HCEC 1CT (cell line): ENCODE measurements at regions not wholly inside any gene's neighbourhood (a gene's known extent, or its start where the extent isn't known, plus 50 kb on each side); places are given as distances from the start of the nearest gene placed in this dataset.
A peak's percentile ranks its signal among the peaks of the same experiment; 100 is the strongest.

ENCODE experiments used
- DNase-seq: peaks from one replicate; pipeline ENCODE4 v3.0.0-alpha.2; 2017

DNA sequence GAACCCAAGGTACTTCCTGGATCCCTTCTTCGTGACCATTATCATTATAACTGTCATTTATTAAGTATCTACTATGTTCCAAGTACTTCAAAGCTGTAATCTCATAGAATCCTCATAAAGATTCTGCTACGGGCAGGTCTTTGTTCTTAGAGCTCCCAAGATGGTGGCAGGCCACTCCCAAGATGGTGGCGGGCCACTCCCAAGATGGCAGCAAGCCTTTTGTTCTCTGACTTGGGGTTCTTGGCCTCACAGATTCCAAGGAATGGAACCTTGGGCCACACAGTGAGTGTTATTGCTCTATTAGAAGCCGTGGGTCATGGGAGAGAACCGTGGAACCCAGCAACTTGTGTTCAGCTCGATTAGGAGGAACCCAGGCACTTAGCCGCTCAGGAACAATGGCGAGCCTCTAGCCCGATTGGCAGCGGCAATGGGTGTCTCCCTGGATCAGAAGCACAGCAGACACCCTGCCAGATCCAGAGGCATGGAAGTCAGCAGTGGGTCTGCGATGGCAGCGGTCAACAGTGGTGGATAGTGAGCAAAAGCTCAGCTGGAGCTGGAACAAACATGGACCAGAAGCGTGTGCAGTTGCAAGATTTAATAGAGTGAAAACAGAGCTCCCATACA lies 193.7 kb upstream of the BTG1 start:
- no peak for DNase-seq

DNA sequence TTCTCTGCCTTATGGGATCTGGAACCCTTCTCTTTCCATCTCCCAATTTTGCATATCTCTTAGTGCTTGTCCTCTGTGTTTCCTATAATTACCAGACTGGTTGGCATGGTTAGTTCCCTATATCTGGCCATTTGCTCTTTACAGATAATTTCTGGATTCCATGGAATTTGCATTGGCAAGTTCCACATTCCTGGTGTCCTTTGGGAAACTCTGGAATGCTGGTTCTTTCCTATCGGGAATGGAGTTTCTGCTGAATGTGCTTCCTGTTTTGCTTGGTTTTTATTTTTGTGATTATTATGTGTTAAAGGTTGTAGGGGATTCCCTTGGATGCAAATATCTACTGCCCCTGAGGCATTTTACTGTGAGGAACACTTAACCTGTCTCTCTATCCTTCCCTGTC lies 193.0 kb upstream of the BTG1 start:
- no peak for DNase-seq

DNA sequence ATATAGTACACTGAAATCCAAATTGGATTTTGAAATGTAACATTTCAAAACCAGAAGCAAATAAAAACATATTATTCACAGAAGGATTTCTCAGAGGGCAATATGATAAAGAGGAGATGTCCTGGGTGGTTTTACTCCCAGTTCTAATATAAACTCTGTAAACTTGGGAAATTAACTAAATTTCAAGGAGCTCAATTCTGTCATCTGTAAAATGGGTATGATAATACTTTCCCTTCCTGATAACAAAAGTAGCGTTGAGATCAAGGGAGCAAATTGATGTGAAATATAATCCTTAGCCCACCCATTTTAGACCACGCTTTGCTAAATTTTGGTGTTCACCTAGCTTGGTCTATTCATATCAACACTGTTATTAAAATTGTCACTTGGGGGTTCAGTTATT lies 192.5 kb upstream of the BTG1 start:
- no peak for DNase-seq

DNA sequence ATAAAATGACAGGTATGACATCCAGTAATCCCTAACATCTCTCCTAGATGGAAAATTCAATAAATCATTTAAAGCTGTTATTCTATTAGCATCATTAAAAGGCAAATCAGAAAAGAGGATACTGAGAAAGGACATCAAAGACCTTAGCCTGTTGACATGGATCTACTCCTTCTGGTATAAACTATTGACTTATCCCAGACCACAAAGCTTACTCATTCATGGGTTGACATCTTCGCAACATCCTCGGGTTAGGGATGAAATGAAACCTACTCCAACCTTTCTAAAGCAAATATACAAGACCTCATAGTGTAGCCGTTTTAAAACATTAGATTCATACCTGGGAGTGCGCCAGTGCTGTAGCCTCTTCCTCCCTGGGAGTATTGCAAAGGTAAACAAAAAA lies 191.5 kb upstream of the BTG1 start:
- no peak for DNase-seq

DNA sequence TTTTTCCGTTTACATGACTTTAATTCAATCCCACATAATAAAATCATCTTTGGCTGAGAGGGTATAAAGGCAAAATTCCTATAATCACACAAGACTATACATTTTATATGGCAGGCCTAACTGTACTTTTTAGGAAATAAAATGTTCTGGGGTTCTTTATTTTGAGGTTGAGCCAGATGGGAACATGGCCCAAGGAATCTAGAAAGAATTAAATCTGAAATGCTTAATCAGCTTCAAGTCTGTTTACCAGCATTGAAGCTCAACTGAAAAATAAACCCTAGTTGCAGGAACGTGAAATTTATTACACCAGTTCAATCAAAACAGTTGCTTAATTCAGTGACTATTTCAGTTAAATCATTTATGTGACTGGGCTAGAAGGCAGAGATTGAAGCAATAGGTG lies 191.0 kb upstream of the BTG1 start:
- DNase-seq = no peak

DNA sequence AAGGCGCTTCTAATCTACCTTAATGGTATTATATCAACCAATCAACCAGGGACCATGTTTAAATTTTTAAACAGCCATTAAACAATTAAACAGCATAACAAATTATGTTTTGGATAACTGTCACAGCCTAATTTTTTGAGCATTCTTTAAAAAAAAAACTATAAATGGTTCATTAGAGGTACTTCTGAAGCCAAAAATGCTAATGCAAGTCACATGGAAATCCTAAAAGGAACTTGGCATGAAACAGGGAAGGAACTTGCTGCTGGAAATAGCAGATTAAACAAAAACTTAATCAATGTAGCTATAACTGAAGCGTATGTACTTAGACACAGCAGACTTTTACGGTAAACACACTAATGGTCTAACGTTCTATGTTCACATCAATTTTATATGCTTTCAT lies 190.2 kb upstream of the BTG1 start:
- no peak for DNase-seq

DNA sequence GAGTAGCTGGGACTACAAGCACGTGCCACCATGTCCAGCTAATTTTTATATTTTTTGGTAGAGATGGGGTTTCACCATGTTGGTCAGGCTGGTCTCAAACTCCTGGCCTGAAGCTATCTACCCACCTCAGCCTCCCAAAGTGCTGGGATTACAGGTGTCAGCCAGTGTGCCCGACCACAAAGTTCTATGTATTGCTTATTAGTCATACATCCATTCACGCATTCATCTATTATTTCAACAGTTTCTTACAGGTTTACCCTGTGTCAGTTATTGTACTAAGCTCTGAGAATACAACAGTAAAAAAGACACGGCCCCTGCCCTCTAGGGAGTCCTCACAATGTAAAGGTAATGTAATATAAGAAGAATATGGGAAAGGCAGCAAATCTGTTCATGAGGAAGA lies 188.9 kb upstream of the BTG1 start:
- DNase-seq = no peak

DNA sequence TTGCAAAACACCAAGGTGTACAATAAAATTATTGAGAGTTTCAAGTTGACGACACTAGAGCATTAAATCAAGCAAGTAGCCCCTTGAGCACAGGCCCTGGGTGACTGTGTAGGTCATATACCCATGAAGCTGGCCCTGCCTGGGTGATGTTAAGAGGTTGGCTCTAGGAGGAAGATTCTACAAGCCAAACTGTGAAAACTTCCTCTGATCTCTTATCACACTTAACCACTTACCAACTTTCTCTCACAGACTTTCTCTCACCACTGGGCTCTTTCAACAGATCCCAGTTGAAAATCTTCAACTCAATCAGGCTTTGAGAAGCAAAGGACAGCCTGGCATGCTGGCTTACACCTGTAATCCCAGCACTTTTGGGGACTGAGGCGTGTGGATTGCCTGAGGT lies 186.9 kb upstream of the BTG1 start:
- DNase-seq = no peak

DNA sequence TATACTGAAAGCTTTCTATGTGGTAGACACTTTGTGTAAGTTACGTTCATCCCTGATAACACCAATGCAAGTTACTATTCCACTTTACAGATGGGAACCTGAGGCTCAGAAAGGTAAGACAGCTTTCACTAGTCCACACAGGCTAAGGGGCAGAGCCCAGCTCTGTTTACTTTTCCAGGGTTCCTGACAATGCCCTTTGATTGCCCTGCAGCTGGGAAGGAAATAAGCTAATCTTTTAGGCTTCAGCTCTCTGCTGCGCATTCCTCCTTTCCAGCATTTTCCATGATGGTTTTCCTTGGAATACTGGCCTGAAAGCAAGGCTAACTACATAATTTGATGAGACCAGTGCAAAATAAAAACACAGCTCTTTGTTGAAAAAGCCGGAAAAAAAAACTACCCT lies 185.7 kb upstream of the BTG1 start:
- no peak for DNase-seq

DNA sequence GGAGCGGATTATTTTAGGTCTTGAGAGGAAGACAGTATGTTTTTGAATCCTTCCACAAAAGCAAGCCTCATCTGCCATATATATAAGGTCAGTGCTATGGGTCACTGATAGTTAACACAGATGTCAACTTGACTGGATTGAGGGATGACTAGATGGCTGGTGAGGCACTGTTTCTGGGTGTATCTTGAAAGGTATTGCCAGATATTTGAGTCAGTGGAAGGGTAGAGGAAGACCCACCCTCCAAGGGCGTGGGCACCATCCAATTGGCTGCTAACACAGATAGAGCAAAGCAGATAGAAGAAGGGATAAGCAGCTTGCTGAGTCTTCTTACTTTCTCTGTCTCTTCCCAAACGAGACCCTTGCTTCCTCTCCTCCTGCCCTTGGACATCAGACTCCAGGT lies 185.0 kb upstream of the BTG1 start:
- DNase-seq = no peak

DNA sequence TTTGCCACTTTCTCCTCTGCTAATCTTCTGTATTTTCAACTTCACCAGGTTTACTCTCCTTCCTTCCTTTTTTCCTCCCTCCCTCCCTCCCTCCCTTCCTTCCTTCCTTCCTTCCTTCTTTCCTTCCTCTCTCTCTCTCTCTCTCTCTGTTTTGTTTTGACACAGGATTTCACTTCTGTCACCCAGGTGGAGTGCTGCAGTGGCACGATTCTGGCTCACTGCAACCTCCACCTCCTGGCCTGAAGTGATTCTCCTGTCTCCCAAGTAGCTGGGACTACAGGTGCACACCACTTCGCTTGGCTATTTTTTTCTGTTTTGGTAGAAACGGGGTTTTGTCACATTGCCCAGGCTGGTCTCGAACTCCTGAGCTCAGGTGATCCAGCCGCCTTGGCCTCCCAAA lies 181.2 kb upstream of the BTG1 start:
- DNase-seq = no peak

DNA sequence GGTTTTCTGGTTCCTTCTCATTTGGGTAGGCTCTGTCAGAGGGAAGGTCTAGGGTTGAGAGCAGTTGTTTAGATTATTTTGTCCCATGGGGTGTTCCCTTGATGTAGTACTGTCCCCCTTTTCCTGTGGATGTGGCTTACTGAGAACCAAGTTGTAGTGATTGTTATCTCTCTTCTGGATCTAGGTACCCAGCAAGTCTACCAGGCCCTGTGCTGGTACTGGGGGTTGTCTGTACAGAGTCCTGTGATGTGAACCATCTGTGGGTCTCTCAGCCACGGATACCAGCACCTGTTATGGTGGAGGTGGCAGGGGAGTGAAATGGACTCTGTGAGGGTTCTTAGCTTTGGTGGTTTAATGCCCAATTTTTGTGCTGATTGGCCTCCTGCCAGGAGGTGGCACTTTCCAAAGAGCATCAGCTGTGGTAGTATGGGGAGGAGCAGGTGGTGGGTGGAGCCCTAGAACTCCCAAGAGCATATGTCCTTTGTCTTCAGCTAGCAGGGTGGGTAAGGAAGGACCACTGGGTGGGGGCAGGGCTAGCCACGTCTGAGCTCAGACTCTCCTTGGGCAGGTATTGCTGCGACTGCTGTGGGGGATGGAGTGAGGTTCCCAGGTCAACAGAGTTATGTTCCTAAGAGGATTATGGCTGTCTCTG lies 179.3 kb upstream of the BTG1 start:
- no peak for DNase-seq

DNA sequence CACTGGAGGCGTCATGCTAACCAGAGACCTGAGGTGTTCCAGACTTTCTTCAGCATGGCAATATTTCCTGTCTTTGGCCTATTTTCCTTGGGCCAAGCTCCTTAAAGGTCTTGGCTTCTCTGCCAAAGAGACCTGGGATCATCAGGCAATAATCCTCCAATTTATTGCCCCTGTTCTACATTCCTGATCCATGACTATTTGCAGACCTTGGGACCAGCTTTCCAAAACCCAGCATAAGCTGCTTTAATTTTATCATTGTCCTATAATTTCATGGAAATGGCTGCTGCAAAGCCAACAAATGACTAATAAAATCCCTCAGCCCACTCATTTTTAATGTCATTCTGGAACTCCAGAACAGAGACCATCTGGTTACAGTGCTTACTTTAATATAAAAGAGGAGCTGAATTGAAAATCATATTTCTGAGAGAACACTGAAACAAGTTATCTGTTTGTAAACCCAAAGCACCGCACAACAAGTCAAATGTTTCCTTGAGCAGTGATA lies 166.9 kb upstream of the BTG1 start:
- no peak for DNase-seq

DNA sequence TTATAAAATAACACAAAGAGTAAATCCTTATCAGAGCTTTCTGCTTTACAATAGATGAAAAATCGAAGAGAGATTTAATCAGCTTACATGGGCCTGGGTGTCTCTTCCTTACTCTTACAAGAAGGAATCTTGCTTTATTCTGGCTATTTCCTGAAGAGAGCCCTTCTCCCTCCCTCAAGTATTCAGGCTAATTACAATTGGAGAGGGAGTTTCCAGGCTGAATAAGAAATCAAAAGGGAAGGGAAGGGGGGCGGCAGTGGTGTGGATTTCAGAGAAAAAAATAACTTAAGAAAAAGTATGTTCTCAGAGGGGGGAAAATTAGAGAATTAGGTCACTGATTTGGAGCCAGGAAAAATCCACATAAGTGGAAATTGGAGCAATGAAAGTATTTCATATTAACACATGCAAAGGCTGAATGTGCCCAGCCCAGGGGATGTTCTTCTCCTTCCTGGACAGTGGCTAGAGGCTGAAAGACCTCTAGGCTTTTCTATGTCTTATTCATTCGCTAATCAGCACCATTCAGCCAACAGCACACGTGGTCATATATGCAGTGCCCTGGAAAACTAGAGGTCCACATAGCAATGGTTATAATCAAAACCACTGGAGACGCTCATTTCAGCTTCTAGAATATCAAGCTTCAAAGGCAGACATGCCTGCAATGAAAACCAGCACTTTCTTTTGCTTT lies 158.9 kb upstream of the BTG1 start:
- DNase-seq = no peak

DNA sequence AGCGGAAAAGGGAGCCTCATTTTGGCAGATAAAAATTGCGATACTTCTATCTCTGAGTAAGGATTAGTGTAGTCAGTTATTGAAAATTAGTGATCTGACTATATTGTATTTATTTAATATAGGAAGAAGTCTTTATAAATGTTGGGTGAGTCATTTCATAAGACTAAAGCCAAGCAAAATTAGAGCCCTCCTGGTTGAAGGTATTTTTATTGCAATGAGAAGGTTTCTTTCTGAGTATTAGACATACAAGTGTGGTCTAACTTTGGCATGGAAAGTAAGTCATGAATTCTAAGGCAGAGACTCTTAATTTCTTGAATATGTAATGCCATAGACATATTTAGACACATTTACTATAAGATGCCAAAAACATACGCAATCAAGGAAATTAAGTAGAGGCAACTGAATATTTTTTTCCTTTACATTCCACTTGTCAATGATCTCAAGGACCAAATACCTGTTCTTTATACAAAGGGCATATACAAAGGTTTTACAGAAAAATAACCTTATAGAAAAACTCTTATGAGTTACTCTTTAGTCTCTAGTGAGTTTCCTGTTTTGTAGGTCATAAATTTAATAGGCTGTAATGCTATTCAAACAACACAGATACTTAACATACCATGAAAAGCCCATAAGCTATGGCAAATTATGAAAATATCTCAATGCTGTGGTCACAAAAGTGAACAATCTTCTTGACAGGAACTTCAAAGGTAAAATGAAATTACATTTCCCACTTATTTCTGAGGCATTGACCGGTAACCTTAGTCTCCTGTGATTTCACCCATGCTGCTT lies 156.6 kb upstream of the BTG1 start:
- DNase-seq = no peak

DNA sequence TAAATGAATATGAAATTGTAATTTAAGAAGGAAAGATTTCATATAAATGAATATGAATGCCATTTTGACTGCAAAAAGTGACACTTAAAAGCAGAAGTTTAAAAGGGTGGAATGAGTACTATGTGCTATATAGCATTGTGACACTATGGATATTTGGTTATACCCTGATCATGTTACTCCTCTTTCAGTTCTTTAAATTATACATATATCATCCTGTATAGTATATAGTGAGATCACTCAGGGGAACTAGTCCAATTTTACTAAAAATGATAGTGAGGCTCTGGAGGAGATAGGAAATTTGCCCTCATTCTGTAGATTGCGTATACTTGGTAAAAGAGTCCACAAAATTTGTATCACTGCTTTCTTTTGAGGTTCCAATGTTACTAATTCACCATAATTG lies 155.7 kb upstream of the BTG1 start:
- DNase-seq = no peak

DNA sequence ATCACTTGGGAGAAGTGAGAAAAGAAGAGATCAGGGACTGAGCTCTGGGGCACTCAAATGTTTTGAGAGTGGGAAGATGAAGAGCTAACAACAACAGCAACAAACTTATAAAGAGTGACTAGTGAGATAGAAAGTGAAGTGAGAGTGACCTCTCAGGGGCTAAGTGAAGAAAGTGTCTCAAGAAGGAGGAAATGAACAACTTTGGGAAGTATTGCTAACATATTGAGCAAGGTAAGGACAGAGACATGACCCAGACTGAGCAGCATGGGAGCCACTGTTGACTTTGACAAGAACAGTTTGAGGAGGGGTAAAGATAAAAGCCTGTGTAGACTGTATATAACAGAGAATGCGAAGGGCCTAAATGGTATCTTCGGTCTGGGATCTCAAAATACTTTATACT lies 155.1 kb upstream of the BTG1 start:
- no peak for DNase-seq

DNA sequence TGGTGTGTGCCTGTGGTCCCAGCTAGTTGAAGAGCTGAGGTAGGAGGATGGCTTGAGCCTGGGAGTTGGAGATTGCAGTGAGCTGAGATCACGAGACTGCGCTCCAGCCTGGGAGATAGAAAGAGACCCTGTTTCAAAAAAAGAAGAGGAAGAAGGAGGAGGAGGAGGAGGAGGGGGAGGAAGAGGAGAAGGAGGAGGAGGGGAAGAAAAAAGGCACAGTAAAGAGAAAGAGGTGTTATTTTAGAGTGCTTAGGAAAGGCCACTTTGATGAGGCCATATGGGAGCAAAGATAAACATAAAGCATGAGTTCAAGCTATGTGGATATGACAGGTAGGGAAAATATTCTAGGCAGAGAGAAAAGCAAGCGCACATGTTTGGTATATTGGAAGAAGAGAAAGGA lies 154.1 kb upstream of the BTG1 start:
- DNase-seq = no peak

DNA sequence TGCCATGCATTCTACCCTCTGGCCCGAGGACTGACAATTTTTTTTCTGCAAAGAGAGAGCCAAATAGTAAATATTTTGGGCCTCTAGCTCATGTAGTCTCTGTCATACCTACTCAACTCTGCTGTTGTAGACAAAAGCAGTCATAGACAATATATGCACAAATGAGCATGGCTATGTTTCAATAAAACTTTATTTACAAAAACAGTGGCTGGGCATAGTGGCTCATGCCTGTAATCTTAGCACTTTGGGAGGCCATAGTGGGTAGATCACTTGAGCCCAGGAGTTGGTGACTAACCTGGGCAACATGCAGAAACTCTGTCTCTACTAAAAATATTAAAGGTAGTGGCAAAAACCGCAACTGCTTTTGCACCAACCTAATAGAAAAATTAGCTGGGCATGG lies 153.7 kb upstream of the BTG1 start:
- no peak for DNase-seq

DNA sequence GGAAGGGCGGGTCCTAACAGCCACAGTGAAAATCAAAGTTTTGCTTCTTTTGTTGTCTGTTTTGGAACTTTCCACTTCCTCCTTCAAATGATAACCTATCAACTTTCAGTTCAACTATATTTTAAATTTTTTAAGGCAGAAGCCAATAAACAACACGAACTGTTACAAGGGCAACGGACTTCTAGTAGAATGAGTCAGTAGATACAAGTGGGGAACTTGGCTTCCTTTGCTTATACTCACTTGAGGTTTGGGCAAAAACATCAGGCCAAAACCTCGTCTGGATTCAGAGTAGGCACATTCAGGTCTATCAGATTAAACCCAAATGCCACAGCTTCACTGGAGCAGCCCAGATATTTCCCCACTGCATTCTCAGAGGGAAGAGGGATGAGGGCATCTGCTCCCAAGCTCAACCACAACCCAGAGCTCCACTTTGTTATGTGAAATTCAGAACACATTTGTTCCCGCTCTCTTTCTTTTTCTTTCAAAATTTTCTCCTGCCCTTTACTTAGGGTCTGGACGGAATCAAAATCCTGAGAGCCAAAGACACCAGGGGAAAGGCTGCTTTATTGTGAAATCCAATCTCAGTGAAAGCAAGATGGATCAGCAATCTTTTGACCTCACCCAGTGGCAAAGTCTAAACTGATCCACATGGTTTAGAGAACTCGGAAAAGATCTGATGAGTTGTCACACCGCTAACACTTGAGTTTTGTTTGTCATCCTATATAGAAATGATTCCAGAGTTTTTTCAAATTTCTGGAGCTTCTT lies 152.5 kb upstream of the BTG1 start:
- DNase-seq = peak; percentile 62

DNA sequence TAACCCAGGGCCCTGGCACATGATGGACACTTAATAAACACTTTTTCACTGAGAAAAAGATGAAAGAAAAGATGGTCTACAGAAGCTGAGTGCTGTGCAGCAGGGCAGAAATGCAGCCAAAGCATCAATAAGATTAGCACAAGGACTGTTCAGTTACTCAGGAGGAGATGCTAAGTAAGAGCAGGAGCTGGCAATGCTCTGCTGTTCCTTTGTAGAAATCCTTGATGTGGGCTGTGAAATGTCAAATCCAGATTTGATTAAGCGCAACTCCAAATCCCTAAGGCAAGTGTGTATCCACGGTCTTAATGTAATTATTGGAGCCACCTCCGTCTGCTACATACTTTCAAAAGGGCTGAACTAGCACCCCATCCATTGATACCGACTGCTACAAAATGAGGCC lies 151.8 kb upstream of the BTG1 start:
- DNase-seq = no peak

DNA sequence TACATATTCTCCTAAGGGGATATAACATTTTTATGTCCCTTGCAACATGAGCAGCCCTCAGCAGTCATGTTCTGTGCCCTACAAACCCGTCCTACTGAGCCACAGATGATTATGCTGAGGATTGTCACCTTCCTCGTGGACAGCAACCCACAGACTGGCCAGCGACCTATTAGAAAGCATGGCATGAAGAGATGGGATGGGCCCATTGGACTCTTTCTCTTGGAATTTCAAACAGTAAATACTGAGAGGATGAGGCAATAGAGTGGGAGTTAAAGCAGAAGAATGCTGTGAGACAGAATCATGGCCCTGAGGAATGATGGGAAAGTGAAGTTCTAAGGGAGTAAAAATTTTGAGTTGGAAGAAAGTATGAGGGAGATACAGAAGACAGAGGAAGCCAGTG lies 149.9 kb upstream of the BTG1 start:
- DNase-seq = no peak
